Suprapubic skin (tissue), 4 donors: ENCODE measurements at regions not wholly inside any gene's neighbourhood (a gene's known extent, or its start where the extent isn't known, plus 50 kb on each side); places are given as distances from the start of the nearest gene placed in this dataset.

ENCODE experiments used
- DNase-seq, 2 donors: peaks; one replicate each; pipeline ENCODE4 v3.0.0-alpha.2; 2019; ENCODE audit warnings: low spot score in 2 of 2
- H3K27ac ChIP-seq: fragments of 200-600 bp; sonication (generic); one replicate; pipeline ENCODE4 v1.5.1; 2019
- H3K27me3 ChIP-seq: fragments of 200-600 bp; sonication (generic); one replicate; pipeline ENCODE4 v1.5.1; 2019
- H3K36me3 ChIP-seq: fragments of 200-600 bp; sonication (generic); one replicate; pipeline ENCODE4 v1.5.1; 2019
- H3K4me1 ChIP-seq: fragments of 200-600 bp; sonication (generic); one replicate; pipeline ENCODE4 v1.5.1; 2019
- H3K4me3 ChIP-seq: fragments of 200-600 bp; sonication (generic); one replicate; pipeline ENCODE4 v1.5.1; 2019; ENCODE audit warnings: mild to moderate bottlenecking
- H3K9me3 ChIP-seq: fragments of 200-600 bp; sonication (generic); one replicate; pipeline ENCODE4 v1.5.1; 2019
- CTCF ChIP-seq, 2 donors: fragments of 200-600 bp in 1 of 2; fragments of 450-650 bp in 1 of 2; sonication (generic) in 1 of 2; IDR thresholded peaks; one replicate each; pipeline ENCODE4 v1.5.1; 2016 to 2019; ENCODE audit warnings: antibody characterized with exemption in 2 of 2, mild to moderate bottlenecking in 1 of 2, moderate library complexity in 1 of 2
- EP300 ChIP-seq: sonication (generic); formaldehyde crosslinking; IDR thresholded peaks from one replicate; pipeline ENCODE4 v1.6.1; 2017; ENCODE audit warnings: antibody characterized with exemption
- POLR2A ChIP-seq, 2 donors: fragments of 450-650 bp; IDR thresholded peaks; one replicate each; pipeline ENCODE4 v1.6.1; 2017; ENCODE audit warnings: antibody characterized with exemption in 2 of 2, mild to moderate bottlenecking in 2 of 2, moderate library complexity in 2 of 2
- POLR2AphosphoS5 ChIP-seq, 3 donors: sonication (generic); formaldehyde crosslinking; IDR thresholded peaks; one replicate each; pipeline ENCODE4 v1.6.1; 2017; ENCODE audit warnings: antibody characterized with exemption in 3 of 3
- WGBS: methylation state at CpG from one replicate; pipeline ENCODE4 v1.1.5; 2018; 5-methylcytosine and 5-hydroxymethylcytosine counted together

DNA sequence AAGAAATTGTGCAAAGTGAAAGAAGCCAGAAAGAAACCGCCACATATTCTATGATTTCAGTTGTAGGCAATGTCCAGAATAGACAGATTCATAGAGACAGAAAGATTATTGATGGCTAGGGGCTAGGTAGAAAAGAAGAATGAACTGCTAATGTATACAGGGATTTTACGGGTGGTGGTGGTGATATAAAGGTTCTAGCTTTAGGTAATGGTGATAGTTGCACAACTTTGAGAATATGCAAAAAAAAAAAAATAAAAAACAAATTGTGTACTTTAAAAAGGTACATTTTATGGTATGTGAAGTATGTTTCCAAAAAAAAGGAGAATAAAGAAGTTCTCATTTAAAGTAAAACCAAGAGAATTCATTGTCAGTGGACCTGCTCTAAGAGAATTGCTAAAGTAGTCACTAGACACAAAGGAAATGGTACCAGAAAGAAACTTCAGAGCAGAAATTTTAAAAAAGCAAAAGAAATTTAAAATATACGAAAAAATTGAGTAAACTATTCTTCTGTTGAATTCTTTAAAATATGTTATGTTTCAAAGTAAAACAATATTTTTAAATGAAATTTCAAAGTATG is 680.1 kb downstream of the UQCRFS1 start:
- 65% methylated on average over 3 of the region's 3 CpGs for WGBS
- no peaks in the 10 kb centered on the region for H3K36me3 ChIP-seq
- H3K4me1 ChIP-seq, result no peaks in the 10 kb centered on the region
- no peak for DNase-seq
- no peak for TF ChIP-seq EP300
- H3K9me3 ChIP-seq, result peaks cover 12% of the 10 kb centered on the region
- no peak overlapping the region for H3K27ac ChIP-seq
- H3K27me3 ChIP-seq, result no peaks in the 10 kb centered on the region
- no peak overlapping the region for H3K4me3 ChIP-seq

GRCh38 chr19:28531979-28532378 is 681.0 kb downstream of the UQCRFS1 start:
- Histone ChIP-seq H3K27ac (no peak overlapping the region), H3K9me3 (peaks cover 8% of the 10 kb centered on the region), H3K36me3 (no peaks in the 10 kb centered on the region), H3K27me3 (no peaks in the 10 kb centered on the region), H3K4me1 (no peaks in the 10 kb centered on the region), H3K4me3 (no peak overlapping the region)
- WGBS, result 92% methylated on average over 1 of the region's 1 CpG
- TF ChIP-seq EP300 (no peak), CTCF (IDR thresholded peaks at IDR 0.05) (no peak), POLR2A (IDR thresholded peaks at IDR 0.05) (no peak), POLR2AphosphoS5 (IDR thresholded peaks at IDR 0.05) (no peak)
- no peak for DNase-seq

DNA sequence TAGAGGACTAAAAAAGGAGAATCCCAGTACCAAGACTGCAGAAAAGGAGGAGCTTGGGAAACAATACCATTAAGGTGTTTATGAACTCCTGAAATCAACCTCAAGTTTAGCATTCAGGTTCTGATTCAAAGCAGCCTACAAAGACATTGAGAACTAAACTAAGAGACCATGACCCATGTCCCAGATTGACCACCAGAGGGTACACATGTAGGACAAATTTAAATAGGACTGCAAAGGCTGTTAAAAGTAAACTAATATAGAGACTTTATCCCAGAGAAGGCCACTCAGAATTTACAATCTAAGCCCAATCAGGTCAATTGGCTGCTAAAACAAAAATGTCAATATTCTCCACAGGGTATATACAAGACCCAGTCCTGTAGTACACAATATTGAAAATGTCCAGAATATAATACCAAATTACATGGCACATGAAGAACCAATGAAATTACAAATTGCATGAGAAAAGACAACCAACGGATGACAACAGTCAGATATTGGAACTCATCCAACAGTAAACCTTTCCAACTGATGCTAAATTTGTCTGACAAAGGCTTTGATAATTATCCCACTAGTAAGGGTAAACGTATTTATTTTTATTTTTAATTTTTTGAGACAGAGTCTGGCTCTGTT is 682.4 kb downstream of the UQCRFS1 start:
- no peaks in the 10 kb centered on the region for H3K36me3 ChIP-seq

DNA sequence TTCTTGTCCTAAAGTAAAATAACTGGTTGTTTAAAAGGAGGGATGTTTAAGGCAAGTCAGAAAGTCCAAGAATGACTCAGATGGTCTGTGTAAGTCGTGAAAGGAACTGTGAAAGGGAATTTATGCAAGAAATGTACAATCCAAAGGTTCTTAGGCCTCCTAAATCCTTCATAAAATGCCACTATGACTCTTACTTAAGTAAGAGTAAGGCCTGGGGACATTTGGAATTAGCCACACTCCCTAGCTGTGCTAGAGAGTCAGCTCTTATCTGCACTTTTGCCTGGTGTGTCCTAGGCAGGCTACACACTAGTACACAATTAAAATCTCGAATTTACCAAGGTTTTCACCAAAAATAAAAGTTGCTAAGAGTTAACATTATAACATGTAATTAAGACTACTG is 686.9 kb downstream of the UQCRFS1 start:
- Histone ChIP-seq H3K4me3 (no peak overlapping the region), H3K36me3 (no peaks in the 10 kb centered on the region), H3K27ac (no peak overlapping the region), H3K27me3 (no peaks in the 10 kb centered on the region), H3K9me3 (no peaks in the 10 kb centered on the region), H3K4me1 (no peaks in the 10 kb centered on the region)
- TF ChIP-seq EP300 (no peak), CTCF (IDR thresholded peaks at IDR 0.05) (no peak), POLR2AphosphoS5 (IDR thresholded peaks at IDR 0.05) (no peak), POLR2A (IDR thresholded peaks at IDR 0.05) (no peak)
- WGBS, result 58% methylated on average over 2 of the region's 2 CpGs
- no peak for DNase-seq

More for the DNA sequence above, 682.4 kb downstream of the UQCRFS1 start:
- peaks cover 3% of the 10 kb centered on the region for H3K9me3 ChIP-seq
- TF ChIP-seq POLR2A (IDR thresholded peaks at IDR 0.05) (no peak), EP300 (no peak), POLR2AphosphoS5 (IDR thresholded peaks at IDR 0.05) (no peak), CTCF (IDR thresholded peaks at IDR 0.05) (no peak)
- no peak overlapping the region for H3K4me3 ChIP-seq
- no peaks in the 10 kb centered on the region for H3K4me1 ChIP-seq
- no peak for DNase-seq
- 70% methylated on average over 2 of the region's 2 CpGs for WGBS
- no peaks in the 10 kb centered on the region for H3K27me3 ChIP-seq
- H3K27ac ChIP-seq, result no peak overlapping the region

- H3K27ac ChIP-seq, result no peak overlapping the region
- peaks cover 5% of the 10 kb centered on the region for H3K9me3 ChIP-seq
- no peaks in the 10 kb centered on the region for H3K27me3 ChIP-seq
- no peaks in the 10 kb centered on the region for H3K36me3 ChIP-seq
- 78% methylated on average over 4 of the region's 4 CpGs for WGBS
- no peak for TF ChIP-seq POLR2AphosphoS5 (IDR thresholded peaks at IDR 0.05)
- TF ChIP-seq POLR2A (IDR thresholded peaks at IDR 0.05), result no peak
- no peak for TF ChIP-seq CTCF (IDR thresholded peaks at IDR 0.05)
- TF ChIP-seq EP300, result no peak
- no peak overlapping the region for H3K4me3 ChIP-seq
- H3K4me1 ChIP-seq, result no peaks in the 10 kb centered on the region
- no peak for DNase-seq
Observed at GRCh38 chr19:28523619-28524018, 689.3 kb downstream of the UQCRFS1 start.

DNA sequence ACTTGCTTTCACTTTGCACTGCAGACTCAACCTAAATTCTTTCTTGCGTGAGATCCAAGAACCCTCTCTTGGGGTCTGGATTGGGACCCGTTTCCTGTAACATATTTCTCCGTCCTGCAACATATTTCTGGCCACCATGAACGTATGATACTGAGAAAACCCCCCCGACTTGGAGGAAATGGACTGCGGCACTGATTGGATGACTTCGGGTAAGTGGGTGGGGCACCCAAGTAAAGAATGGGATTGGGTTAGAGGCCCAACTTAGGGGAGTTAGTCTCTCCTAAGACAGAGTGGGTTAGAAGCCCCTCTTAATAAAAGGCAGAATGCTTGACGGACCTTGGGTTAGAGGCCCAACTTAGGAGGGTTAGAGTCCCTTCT is 690.4 kb downstream of the UQCRFS1 start:
- no peaks in the 10 kb centered on the region for H3K36me3 ChIP-seq
- no peak for DNase-seq
- H3K27me3 ChIP-seq, result no peaks in the 10 kb centered on the region
- no peak for TF ChIP-seq POLR2AphosphoS5 (IDR thresholded peaks at IDR 0.05)
- TF ChIP-seq EP300, result no peak
- no peak for TF ChIP-seq POLR2A (IDR thresholded peaks at IDR 0.05)
- no peak for TF ChIP-seq CTCF (IDR thresholded peaks at IDR 0.05)
- no peak overlapping the region for H3K4me3 ChIP-seq
- H3K27ac ChIP-seq, result no peak overlapping the region
- H3K9me3 ChIP-seq, result peaks cover 5% of the 10 kb centered on the region
- no peaks in the 10 kb centered on the region for H3K4me1 ChIP-seq
- WGBS, result 85% methylated on average over 8 of the region's 8 CpGs
